ENCODE measurements at regions not wholly inside any gene's neighbourhood (a gene's known extent, or its start where the extent isn't known, plus 50 kb on each side); places are given as distances from the start of the nearest gene placed in this dataset.

GRCh38 chr9:129230302-129230701, 52.2 kb upstream of the IER5L start:
- Histone ChIP-seq H3K4me3 (no peak overlapping the region), H3K9me2 (ENCODE audit: insufficient read depth) (no peaks in the 10 kb centered on the region), H3K4me2 (peak overlapping the region; percentile 56; the same call in 1 of the 2 replicates), H3K27ac (peak overlapping the region; percentile 72), H4K20me1 (ENCODE audit: insufficient read depth) (no peaks in the 10 kb centered on the region), H2AFZ (no peak overlapping the region), H3F3A (ENCODE audit: insufficient read depth, low read depth) (peaks cover 22% of the 10 kb centered on the region), H3K9me3 (ENCODE audit: insufficient read depth, low read depth) (no peaks in the 10 kb centered on the region), H3K4me1 (replicated peaks; ENCODE audit: insufficient read depth) (peaks cover 26% of the 10 kb centered on the region), H3K36me3 (ENCODE audit: low read depth) (no peaks in the 10 kb centered on the region), H3K27me3 (ENCODE audit: insufficient read depth, low read depth) (no peaks in the 10 kb centered on the region), H3K79me2 (ENCODE audit: low read depth) (no peaks in the 10 kb centered on the region)
- no TSS peak for BruUV-seq (replicated peaks)
- DNase-seq: no peak
- ChIA-PET POLR2A (ENCODE audit: unreplicated experiment) (no interaction called here), CTCF (interaction anchor here (0.6 kb wide), 1 partner anchor 52 kb away, joined by 4 read pairs; no protein-coding TSS in a partner anchor)
- intact Hi-C loops (cut with micrococcal nuclease; ENCODE audit: unreplicated experiment): no loop called here
- no peak for TF ChIP-seq CTCF (conservative IDR thresholded peaks at IDR 0.05)
- TF ChIP-seq EZH2 (IDR thresholded peaks at IDR 0.05; ENCODE audit: low read depth): no peak
